Gastroesophageal sphincter (tissue), 3 donors: ENCODE measurements at regions not wholly inside any gene's neighbourhood (a gene's known extent, or its start where the extent isn't known, plus 50 kb on each side); places are given as distances from the start of the nearest gene placed in this dataset.

Experiments
- CTCF ChIP-seq, 4 experiments: fragments of 200-600 bp in 2 of 4; fragments of 450-650 bp in 2 of 4; sonication (generic) in 1 of 4; IDR thresholded peaks; one replicate each; pipeline ENCODE4 v1.5.1; 2017 to 2019; ENCODE audit warnings: antibody characterized with exemption in 4 of 4, mild to moderate bottlenecking in 2 of 4, moderate library complexity in 2 of 4
- POLR2A ChIP-seq, 2 donors: fragments of 450-650 bp; IDR thresholded peaks; one replicate each; pipeline ENCODE4 v1.6.1; 2017; ENCODE audit warnings: antibody characterized with exemption in 2 of 2, mild to moderate bottlenecking in 2 of 2, moderate library complexity in 1 of 2
- POLR2AphosphoS5 ChIP-seq: sonication (generic); formaldehyde crosslinking; IDR thresholded peaks from one replicate; pipeline ENCODE4 v1.6.1; 2017; ENCODE audit warnings: antibody characterized with exemption

DNA sequence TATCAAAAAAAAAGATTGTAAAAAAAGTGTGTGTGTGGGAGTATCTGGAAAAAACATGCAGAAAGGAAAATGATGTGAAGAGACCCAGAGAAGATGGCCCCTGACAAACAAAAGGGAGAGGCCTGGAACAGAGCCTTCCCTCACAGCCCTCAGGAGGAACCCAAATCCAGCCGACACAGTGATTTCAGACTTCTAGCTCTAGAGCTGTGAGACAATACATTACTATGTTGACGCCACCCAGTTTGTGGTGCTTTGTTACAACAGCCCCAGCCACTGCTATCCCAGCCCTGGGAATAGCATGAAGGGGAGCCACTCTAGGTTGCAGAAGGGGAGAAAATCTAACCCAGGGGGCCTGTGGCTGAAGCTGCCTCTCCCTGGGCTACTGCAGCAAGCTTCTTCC is 59.0 kb upstream of the ZBTB7C start:
- TF ChIP-seq POLR2A (IDR thresholded peaks at IDR 0.05) (no peak), CTCF (IDR thresholded peaks at IDR 0.05) (no peak), POLR2AphosphoS5 (no peak)
